NCI-H82 treated with DMSO at 0.1 percent for 48 hours (cell line): ENCODE measurements at regions not wholly inside any gene's neighbourhood (a gene's known extent, or its start where the extent isn't known, plus 50 kb on each side); places are given as distances from the start of the nearest gene placed in this dataset.

Experiments used
- DNase-seq: peaks from one replicate; lab custom pipeline; 2025; ENCODE audit not compliant: unreplicated experiment; lab: John Stamatoyannopoulos, UW

GRCh38 chr2:120669971-120670370 lies 65.7 kb upstream of the GLI2 start:
- DNase-seq: no peak

- no peak for DNase-seq
These were observed 65.3 kb upstream of the GLI2 start for GRCh38 chr2:120670371-120670770.

- no peak for DNase-seq
These were observed 64.7 kb upstream of the GLI2 start for GRCh38 chr2:120670771-120671480.

- no peak for DNase-seq
These were observed 63.0 kb upstream of the GLI2 start for GRCh38 chr2:120672526-120673204.

GRCh38 chr2:120673205-120673550 lies 62.5 kb upstream of the GLI2 start:
- no peak for DNase-seq

GRCh38 chr2:120673571-120674061 lies 62.1 kb upstream of the GLI2 start:
- DNase-seq: no peak

- no peak for DNase-seq
These were observed 61.2 kb upstream of the GLI2 start for GRCh38 chr2:120674246-120675170.

GRCh38 chr2:120675460-120676130 lies 60.1 kb upstream of the GLI2 start:
- no peak for DNase-seq

- no peak for DNase-seq
These were observed 58.4 kb upstream of the GLI2 start for GRCh38 chr2:120677221-120677620.

- no peak for DNase-seq
These were observed 57.9 kb upstream of the GLI2 start for GRCh38 chr2:120677696-120678247.

- DNase-seq: no peak
These were observed 57.4 kb upstream of the GLI2 start for GRCh38 chr2:120678251-120678650.

- no peak for DNase-seq
These were observed 56.7 kb upstream of the GLI2 start for GRCh38 chr2:120678926-120679325.

GRCh38 chr2:120679526-120679925 lies 56.1 kb upstream of the GLI2 start:
- no peak for DNase-seq

- DNase-seq: peak; percentile 42
These were observed 55.4 kb upstream of the GLI2 start for GRCh38 chr2:120680136-120680761.

GRCh38 chr2:120681181-120681580 lies 54.5 kb upstream of the GLI2 start:
- no peak for DNase-seq

- no peak for DNase-seq
These were observed 53.9 kb upstream of the GLI2 start for GRCh38 chr2:120681696-120682288.

GRCh38 chr2:120682654-120683053 lies 53.0 kb upstream of the GLI2 start:
- DNase-seq: no peak

- no peak for DNase-seq
These were observed 52.6 kb upstream of the GLI2 start for GRCh38 chr2:120683081-120683480.

- DNase-seq: no peak
These were observed 52.0 kb upstream of the GLI2 start for GRCh38 chr2:120683701-120684100.
